Bone marrow (tissue), 2 donors: ENCODE measurements at regions not wholly inside any gene's neighbourhood (a gene's known extent, or its start where the extent isn't known, plus 50 kb on each side); places are given as distances from the start of the nearest gene placed in this dataset.

ENCODE experiments used
- DNase-seq, 2 donors: peaks; one replicate each; lab custom pipeline; 2025; lab: John Stamatoyannopoulos, UW

- DNase-seq, result no peak
Measured at GRCh38 chr1:209509039-209509438, 74.5 kb upstream of the CAMK1G start.

GRCh38 chr1:209510063-209510462, 73.5 kb upstream of the CAMK1G start:
- DNase-seq, result no peak

GRCh38 chr1:209511169-209511568, 72.3 kb upstream of the CAMK1G start:
- no peak for DNase-seq

- DNase-seq, result no peak
Measured at GRCh38 chr1:209512821-209513220, 70.7 kb upstream of the CAMK1G start.

DNA sequence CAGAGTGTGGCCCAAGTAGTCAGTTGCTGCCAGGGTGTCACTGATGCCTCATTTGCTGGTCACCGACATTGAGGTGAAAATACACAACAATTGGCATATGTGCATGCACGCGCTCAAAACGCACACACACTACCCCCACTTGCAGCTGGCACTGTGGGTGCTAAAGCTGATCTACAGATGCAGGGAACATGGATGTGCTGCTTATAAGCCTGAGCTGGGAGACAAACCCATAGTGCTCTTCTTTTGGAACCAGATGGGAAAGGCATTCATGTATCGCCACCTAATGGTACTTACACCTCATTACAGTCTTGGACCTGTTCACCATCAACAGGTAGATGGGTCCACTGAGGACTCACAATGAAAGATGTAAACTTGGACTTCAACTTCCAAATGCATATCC, 70.3 kb upstream of the CAMK1G start:
- DNase-seq, result no peak

DNA sequence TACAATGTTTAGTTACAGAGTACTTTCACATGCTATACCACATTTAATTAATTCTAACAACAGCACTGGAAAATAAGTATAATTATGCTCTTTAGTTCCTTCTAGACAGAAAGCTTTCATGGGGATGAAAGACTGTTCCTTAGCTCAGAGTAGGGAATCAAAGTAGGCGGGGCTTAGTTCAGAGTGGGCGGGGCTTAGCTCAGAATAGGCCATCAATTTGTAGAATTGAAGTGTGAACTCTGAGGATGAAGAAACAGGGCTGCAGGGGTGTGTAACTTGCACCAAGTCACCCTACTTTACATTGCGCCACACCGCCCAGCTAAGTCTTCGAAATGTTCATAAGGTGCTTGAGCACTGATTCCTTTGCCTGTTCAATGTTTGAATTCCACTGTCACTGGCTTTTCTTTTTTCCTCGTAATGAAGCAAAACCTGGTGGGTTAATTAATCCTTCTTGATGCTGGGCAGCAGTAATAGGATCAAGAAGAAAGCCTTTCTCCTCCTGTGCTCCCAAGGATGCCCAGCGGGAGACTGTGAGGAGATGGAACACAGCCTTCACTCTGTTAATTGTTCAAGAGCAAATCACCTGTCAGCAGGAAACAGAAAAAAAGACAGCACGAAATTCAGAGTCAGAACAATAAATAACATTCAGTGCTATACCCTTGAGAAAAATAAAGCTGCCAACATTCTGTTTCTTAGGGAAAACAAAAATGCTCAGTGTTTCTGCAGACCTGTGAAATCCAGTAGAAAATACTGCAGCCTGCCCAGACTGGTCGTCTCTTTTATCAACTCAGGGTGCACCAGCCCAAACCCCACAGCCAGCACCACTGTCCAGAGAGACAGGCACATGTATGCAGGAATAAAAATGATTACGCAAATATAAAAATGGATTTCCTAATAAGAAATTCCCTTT, 66.5 kb upstream of the CAMK1G start:
- no peak for DNase-seq

DNA sequence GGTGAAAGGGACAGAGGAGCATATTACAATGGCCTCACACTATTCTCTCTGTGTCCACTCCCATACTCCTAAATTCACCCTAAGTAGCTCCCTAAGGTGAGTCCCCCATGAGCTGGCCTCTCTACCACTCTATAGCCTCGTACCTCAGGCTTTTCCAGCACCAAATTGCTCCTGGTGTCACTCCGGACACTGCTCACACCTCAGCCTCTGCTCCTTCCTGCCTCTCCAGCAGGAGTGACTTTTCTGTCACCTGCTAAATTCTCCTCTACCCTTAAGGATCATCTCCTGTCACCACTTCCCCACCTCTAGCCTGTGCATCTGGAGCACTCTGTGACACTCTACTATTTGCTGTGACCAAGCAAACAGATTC, 65.8 kb upstream of the CAMK1G start:
- no peak for DNase-seq

DNA sequence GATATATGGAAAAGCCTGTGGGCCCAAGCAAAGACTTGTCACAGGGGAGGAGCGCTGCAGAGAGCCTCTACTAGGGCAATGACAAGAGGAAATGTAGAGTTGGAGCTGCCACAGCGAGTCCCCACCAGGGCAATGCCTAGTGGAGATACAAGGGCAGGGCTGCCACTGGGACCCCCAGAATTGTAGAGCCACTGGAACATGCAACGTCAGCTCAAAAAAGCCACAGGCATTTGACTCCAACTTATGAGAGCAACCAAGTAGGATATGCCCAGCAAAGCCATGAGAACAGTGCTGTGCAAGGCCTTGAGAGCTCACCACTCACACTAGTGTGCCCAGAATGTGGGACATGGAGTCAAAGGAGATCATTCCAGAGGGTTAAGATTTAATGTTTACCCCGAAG, 63.7 kb upstream of the CAMK1G start:
- no peak for DNase-seq

DNA sequence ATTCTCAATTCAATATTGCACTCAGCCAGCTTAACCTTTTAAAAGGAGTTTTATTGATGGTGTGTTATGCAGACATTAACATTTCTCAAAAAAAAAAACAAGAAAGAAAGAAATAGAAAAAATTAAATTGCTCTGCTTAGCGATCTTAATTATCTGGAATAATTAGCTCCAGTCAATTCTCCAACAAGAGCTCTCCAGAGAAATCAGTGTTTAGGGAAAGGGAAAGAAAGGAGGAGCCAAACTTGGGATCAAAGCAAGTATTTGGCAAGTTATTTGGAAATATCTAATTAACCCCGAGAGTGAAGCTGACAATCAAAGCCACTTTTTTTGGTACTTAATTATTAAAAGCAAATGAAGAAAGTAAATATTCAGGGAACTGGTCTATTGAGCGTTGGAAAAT, 60.7 kb upstream of the CAMK1G start:
- no peak for DNase-seq

GRCh38 chr1:209526137-209526536, 57.4 kb upstream of the CAMK1G start:
- DNase-seq, result no peak

DNA sequence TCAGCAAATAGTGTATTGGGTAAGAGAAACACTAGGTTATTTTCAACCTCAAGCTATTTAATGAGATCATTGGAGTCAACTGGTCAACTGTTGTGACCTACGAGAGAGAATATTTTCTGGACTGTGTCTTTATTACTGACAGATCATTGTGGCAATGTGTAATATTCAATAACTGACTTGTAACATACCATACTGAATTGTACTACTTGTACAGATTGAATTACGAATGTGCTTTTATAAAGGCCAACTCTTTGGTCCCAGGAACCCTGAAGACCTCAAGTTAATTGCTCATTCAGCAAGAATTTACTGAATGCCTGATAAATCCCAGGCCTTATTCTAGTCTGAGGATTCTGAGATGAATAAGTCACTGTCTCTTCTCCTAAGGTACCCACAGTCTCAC, 56.1 kb upstream of the CAMK1G start:
- DNase-seq, result no peak

DNA sequence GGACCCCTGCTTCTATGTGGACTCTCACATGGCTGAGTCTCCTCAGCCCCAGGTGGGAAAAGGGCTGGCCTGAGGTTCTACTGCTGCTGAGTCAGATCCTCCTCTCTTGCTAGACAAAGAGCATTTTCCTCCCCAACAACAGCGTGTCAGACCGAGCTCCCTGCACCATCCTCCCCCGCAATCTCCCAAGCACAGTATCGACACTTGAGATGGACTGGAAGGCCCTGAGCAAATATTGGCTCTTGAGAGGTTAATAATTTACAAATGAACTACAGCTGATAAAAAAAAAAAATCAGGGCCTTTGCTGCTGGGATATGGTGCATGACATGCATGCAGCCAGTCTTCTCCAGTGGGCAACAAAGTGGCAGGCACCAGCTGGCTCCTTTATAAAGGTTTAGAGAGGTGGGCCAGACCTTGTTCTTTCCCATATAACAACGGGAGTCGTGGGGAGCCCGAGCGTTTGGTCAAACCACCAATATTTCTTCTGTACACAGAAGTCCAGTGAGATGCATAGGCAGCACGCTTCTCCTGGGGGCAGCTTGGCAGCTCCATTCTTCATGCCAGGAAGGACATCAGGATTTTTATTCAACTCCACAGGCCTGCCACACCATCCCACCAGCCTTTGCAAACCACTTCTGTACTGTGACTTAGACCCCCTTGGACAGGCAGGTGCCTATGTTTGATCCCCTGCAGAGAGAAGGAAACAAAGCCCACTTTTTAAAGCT, 55.4 kb upstream of the CAMK1G start:
- DNase-seq, result no peak

GRCh38 chr1:209529233-209529632, 54.3 kb upstream of the CAMK1G start:
- no peak for DNase-seq

DNA sequence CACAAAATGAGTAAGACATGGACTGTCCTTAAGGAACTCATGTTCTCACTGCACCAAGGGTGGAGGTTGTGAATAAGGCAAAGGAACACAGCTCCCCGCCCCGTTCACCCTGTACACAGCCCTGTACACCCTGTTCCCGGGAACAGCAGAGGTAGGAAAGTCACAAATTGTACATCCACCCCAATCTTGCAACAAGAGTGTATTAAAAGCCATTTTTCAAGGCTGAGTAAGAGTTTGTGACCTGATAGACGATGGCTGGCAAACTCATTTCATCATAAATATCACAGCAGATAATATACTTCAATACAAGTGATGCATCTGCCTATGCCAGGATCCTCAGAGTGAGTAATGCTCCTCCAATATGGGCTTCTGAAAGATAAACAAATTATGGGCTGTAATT, 52.5 kb upstream of the CAMK1G start:
- no peak for DNase-seq

- DNase-seq, result no peak
Measured at GRCh38 chr1:209531549-209531948, 52.0 kb upstream of the CAMK1G start.
